GM21723 (cell line): ENCODE measurements at regions not wholly inside any gene's neighbourhood (a gene's known extent, or its start where the extent isn't known, plus 50 kb on each side); places are given as distances from the start of the nearest gene placed in this dataset.

Source experiments
- ATAC-seq: cut with Tn5 transposase; IDR thresholded peaks from one replicate; pipeline ENCODE4 v1.9.1; 2021; ENCODE audit warnings: mild to moderate bottlenecking, moderate library complexity; ENCODE audit not compliant: unreplicated experiment

DNA sequence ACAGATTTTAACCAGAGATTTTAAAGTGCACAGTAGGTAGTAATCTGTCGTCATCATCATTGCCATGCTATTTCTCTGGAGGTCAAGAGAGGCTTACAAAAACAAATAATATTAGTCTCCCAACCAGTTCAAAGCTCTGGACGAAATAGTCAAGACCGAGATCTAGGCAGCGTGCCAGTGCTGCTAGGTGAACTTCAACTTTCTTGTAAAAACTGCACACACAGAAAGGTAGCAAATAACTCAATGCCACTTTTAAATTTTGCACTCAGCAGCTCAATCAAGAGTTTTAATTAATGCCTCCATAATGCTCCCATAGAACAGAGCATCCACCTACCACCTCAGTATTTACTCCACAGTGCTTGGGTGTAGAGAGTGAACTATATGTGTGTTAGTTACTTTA is 656.8 kb downstream of the IRX1 start:
- ATAC-seq: no peak

DNA sequence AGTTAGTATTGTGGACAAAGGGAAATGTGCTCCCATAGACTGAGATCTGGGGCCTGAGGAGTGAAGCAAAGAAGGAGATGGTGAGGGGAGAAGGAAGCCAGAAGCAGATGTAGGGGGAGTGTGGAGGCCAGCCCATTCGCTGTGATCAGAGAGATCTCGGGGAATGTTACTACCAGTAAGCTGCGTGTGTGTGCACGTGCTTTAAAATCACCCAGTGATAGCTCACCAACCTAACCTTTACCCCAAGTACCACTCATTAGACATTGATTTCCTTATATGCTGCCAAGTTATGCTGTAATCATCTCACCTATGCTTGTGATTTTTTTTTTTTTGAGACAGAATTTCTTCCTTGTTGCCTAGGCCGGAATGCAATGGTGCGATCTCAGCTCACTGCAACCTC is 659.1 kb downstream of the IRX1 start:
- no peak for ATAC-seq

DNA sequence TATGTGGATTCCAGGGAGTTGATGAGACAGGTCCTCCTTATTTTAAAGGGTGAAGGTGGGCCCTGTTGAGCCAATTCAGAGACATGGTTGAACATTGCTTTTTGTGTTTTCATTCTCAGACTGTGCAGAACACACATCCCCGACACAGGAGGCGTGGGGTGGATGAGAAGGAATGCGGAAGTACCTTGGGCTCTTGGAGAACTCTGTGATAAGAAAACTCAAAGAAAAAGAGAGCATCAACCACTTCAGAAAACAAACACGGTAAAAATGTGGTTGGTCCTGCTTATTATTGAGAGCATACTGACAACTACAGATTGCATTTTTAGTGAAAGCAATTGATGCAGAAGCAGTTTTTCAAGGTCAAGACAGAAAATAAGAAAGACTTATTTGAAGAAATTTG is 659.8 kb downstream of the IRX1 start:
- no peak for ATAC-seq

DNA sequence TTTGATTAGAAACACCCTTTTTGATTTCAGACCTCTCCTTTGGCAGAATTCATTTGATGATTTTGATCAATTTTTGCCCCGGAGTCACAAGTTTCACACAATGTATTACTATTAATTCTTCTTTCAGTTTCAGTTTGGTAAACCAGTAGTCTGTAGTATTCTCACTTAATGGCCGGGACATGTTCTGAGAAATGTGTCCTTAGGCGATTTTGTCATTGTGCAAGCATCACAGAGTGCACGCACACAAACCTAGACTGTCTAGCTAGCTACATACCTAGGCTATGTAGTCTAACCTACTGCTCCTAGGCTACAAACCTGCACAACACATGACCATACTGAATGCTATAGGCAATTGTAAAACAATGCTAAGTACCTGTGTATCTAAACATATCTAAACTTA is 662.5 kb downstream of the IRX1 start:
- ATAC-seq: no peak

DNA sequence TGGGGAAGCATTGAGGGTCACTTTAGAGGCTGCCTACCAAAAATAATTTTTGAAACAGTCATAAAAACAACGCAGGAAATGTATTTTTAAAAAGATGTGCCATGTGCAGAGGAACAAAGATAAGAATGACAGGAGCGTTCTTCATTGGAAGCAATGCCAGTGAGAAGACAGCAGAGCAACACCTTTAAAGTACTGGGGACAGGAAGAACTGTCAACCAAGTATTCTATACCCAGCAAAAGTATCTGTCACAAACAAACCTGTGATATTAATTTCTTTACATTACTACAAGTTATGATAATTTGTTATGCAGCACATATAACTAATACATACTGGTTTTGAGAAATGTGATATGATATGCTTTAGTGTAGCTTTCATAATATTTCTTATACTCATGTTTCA is 675.6 kb downstream of the IRX1 start:
- ATAC-seq: no peak

DNA sequence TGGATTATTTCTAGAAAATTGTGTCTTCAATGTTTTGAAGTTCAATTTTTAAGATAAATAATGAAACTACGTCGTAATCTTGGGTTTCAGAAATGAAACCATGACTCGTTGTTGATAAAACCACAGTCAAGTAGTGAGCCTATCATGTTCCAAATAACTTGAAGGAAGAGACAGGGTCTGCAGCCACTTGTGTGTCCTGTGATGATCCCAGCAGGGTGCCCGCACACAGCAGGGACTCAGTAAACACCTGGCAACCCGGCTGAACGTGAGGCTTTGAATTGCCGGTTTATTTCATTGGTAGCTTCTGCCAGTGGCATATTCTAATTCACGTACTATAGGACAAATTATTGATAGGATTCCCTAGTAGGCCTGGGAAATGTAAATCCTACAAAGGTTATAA is 679.6 kb downstream of the IRX1 start:
- ATAC-seq: no peak

DNA sequence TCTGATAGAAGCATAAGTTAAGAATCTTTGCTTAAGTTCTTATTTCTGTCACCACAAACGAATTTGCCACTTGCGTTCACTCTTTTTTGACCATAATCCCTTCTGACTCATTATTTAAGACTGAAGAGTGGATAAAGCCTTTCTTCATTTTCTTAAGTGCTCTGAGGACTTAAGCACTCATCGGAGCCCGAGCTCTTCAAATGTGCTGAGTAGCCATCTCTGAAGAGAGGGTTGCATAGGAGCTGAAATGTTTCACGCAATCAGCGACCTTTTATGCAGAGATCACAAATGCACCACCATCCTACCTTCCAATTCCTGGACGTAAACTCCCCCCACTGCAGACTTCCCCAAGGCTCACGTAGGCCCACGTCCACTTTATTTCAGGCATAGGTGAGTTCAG is 699.2 kb downstream of the IRX1 start:
- ATAC-seq: no peak

DNA sequence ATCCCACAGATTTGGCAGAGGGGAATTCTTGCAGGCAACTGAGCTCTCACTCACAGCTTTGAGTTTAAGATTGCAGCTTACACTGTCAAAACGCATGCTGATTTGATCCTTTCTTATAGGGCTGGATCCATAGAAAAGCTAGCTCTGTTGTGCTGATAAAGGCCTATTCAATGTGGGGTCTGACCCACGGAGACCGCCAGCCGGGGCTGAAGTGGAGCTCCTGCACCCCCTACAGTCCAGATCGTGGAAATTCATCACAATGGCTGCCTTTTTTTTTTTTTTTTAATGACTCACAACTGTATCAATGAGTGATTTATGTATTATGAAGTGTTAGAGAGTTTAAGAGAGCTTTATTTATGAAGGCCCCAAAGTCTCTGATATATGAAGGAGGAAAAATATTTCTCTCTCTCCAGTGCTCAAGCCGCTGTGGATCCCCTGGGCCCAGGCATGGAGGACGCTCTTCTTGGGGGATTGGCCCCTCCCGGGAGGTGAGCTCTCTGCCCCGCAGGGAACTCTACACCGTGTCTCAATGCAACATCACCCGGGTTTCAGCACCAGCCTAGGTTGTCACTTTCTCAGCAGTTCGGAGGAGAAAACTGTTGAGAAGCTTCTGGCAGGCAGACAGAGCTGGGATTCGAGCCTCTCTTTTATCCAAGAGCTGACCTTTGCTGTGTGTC is 700.2 kb downstream of the IRX1 start:
- no peak for ATAC-seq

DNA sequence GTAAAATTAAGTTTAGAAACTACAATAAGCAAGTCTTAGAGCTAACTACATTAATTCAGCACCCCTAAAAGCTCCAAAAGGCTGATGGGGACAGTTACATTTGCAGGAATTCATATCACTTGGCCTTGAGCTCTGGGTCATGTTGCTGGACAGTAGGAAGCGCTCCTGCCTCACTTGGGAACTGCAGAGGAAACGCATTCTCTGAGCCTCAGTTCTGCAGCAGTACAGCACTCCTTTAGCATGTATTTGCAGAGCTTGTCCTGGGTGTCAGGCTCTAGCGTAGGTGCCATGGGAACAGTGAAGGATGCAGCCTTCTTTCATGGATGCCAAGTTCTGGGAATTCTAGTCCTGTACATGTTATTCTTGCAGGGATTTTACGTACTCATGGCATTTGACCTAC is 710.4 kb downstream of the IRX1 start:
- no peak for ATAC-seq

DNA sequence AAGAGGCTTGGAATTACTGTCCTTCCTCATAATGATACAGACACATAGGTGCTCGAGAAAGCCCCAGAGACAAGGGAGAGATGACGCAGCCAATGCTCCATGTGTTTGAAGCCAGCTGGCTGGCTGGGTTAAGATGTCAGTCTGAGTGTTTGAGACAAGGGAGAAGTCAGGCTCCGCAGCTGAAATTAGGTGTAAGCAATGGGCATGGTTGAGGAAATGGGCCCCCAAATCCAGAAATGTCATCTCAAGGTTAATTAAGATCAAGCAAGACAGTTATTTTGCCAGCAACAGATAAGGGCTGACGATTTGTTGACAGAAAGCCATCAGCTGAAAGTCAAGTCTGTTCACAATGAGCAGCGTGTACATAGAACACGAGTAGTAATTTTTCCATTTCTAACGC is 713.4 kb downstream of the IRX1 start:
- ATAC-seq: no peak

DNA sequence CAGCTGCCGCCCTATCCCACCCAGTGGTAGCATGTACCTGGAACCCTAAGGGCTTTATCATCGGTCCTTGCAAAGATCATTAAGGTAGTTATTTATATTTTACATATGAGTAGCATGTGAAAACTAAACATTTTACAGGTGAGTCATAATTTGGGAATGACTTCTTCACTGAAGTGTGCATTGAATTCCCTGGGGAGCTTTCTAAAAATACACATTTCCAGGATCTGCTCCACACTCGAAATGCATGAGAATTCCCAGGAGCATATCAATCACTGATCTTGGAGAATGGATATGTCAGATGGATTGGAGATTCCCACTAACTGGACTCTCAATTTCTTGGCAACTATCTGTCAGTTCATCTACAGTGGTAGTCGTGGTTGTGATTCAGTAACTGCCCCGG is 717.5 kb downstream of the IRX1 start:
- no peak for ATAC-seq

DNA sequence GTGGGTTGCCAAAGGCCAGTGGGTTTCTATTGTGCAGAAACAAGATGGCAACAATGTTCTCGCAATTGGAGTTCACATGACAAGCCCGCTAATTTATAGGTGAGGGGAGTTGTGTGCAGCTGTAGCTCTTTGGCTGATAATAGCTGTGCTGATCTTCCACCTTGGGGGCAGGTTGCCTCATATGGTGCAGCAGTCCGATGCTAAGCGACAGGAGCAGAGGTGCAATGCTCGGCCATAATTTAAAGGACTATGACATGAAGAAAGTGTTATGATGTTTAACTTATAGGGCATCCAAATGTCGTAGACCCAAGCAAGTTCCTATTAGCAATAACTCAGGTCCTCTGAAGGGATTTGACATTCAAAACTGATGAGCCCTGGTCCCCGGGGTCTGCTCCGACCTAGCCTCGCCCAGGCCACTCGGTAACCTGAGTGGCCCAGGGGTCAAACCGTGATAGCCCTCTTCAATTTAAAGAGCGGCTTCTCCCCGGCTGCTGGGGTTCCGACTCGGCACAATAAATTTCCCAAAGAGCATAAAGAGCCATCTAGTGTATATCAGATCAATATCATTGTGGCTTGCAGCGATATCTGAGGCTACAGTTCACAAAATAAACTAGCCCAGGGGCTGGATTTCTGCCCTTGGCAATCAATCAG is 724.0 kb downstream of the IRX1 start:
- no peak for ATAC-seq

DNA sequence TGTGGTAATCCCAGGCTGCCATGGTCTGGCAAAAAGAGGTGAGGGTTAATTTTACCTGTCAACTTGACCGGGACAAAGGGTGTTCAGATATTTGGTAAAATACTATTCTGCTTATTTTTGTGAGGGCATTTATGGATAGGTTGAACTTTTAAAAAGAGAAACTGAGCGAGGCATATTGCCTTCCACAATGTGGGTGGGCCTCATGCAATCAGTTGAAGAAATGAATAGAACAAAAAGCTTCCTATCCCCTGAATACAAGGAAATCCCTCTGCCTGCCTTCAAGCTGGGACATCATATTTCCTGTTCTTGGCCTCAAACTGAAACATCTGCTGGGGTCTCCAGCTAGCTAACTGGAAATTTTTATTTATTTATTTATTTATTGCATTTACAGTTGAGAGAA is 734.7 kb downstream of the IRX1 start:
- ATAC-seq: no peak

DNA sequence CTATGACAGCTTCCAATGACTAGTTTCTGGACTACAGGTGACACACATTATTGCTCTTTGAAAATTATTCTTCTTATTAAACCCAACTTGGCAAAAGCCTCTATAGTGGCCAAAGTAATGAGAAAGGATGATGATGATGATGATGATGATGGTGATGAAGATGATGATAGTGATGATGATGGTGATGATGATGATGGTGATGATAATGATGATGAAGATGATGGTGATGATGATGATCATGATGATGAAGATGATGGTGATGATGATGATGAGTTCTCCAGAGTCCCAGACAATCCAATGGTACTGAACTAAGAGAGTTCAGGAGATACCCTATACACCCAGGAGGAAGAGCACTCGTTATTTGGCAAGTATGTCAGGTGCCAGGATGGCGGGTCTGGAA is 739.4 kb downstream of the IRX1 start:
- no peak for ATAC-seq

DNA sequence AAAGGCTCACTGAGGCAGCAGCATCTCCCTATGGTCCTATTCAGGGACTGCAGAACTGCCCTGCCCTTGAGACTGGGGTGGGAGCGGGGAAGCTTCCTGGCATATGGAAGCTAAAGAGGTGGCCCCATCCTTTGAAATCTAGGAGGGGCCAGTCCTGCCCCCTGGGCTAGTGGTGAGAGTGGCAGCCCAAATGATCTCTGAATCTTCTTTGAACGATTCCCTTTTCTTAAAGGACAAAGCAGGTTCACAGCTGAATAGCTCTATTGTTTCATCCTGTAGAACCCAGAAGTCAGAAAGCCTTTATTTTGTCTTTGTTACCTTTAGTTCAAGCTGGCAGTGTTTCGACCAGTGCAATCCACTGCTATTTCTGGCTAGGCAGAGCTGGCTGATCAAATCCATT is 741.9 kb downstream of the IRX1 start:
- no peak for ATAC-seq

DNA sequence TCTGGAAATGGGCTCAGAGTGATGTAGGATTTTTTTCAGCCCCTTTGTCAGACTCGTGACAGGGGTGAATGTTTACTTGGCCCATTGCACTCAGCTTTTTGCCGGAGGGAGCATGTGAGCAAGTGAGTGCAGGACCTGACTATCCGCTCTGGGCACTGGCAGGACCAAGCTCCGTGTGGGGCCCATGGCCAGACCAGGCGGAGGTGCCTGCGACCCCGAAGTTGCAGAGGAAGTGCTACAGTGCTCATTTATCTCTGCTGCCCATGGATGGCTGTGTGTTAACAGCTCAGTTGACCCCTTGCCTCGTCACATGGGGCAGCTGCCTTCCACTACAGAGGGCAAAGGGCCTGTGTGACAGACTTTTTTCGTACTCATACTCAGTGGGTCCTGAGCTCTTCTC is 744.3 kb downstream of the IRX1 start:
- ATAC-seq: no peak

DNA sequence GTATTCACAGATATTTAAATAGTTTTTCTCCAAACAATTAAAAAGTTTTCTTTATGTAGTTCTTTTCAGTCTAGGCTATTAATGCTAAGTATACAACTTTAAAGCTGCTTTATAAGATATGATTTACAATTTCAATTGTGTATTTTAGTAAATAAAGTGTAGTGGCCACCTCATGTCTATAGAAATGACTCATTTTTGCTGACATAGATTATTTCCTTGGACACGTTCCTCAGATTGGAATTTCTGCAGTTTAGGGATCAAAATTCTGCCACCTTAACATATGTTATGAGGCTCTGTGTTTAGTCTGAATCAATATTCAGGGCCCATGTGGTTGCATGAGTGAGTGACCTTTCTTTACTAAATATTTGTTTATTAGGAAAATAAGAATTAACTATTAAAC is 750.2 kb downstream of the IRX1 start:
- ATAC-seq: no peak

DNA sequence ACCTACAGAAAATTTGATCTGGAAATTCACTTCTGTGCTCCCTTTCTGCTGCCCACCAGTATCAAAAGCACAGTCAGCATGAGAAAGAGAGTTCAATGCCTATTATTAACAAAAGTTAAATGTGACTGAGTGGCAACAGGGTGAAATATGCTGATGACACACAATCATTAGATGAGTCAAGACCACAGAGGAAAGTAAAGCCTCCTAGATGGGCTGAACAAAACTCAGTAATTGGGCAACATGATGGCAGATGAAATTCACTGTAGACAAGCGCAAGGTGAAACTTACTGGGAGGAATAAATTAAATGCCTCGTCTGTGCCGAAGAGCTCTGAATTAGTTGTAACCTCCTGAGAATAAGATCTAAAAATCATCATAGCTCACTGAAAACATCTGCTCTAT is 752.8 kb downstream of the IRX1 start:
- no peak for ATAC-seq

DNA sequence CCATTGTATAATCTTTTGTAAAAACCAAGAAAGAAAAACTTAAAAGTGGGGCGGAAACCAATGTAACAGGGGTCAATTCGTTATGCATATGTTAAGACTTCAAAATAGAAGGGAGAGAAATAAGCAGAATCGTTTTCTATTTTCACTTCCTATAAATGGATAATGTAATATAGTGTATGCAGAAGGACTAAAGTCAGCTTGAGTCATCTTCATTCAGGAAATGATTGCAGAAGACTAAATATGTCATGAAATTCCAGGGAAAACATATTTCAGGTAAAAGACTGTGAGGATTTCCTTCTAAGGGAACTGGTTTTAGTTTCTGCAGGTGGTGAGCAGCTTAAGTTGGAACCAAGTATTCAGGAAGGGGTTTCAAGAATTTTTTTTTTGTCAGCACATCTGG is 753.3 kb downstream of the IRX1 start:
- no peak for ATAC-seq

DNA sequence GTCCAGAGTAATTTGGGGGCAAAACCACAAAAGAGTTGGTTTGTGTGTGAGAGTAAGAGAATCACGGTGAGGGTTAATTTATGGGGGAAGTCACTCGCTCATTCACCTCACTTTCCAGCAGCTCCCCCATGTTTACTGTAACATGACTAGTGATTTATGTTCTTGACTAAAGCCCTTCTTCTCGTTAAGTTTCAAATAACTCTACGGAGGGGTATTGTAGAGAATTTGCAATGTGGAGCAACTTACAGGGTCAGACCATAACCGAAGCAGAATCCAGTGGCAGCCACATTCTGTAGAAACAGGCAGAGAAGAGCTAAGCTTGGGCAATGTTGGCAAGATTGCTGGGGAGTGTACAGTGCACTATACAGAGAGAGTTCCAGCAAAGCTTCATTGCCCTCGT is 760.6 kb downstream of the IRX1 start:
- no peak for ATAC-seq

DNA sequence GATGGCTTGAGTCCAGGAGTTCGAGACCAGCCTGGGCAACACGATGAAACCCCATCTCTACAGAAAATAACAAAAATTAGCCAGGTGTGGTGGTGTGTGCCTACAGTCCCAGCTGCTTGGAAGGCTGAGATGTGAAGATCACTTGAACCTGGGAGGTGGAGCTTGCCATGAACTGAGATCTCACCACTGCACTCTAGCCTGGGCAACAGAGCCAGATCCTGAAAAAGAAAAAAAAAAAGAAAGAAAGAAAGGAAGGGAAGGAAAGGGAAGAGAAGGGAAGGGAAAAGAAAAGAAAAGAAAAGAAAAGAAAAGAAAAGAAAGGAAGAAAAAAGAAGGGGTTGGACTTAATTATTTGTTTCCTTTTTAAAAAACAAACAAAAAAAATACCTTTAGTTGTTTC is 764.2 kb downstream of the IRX1 start:
- no peak for ATAC-seq

DNA sequence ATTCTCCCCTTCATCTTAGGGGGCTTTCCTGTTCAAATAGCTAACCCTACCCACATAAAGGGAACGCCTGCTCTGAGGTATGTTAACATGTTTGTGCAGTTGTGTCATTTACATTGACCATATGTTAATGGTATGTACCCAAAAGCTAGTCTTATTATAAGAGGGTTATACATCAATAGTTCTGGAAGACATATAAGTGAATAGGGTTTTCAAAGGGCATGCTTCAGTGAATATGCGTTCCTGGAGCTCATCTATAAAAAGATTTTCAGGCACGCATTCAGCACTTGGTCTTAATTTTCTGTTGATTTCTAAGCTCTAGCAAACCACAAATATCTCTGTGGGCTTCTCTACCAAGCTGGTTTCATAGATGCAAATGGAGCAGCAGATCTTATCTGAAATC is 766.1 kb downstream of the IRX1 start:
- no peak for ATAC-seq

DNA sequence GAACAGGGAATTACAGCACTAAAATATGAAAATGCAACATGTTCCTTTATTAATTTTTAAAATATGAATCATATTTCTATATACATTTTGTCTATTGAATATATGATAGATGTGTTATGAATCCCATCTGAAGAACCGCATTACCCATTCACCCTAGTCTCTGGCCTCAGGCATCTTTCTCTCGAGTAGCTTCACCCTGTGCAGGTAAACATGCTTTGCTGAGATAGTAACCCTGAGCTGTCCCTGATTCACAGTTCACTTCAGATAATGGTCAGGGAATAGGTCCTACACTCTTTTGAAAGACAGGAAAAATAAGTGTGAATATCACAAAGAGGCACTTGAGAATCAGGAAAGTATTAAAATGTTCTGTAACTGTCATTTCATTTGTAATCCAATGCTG is 766.8 kb downstream of the IRX1 start:
- ATAC-seq: no peak
